SK-N-SH (cell line): ENCODE measurements at regions not wholly inside any gene's neighbourhood (a gene's known extent, or its start where the extent isn't known, plus 50 kb on each side); places are given as distances from the start of the nearest gene placed in this dataset.
A peak's percentile ranks its signal among the peaks of the same experiment; 100 is the strongest.

Experiments
- CTCF ChIA-PET: fragments of 300-600, 350-600 bp; formaldehyde crosslinking; extraction: SDS; loops from one replicate; lab custom pipeline; 2021; lab: Yijun Ruan, JAX
- POLR2A ChIA-PET: fragments of 350-600 bp; sonication (Branson Sonifier 250); formaldehyde crosslinking; extraction: SDS; loops from one replicate; lab custom pipeline; 2020; ENCODE audit warnings: antibody characterized with exemption, inconsistent platforms; lab: Yijun Ruan, JAX
- DNase-seq: peaks from one replicate; pipeline ENCODE4 v3.0.0; 2012
- H2AFZ ChIP-seq: fragments of 200-600 bp; sonication (generic); 2 replicates; pipeline ENCODE4 v1.8.1; 2016; ENCODE audit warnings: antibody characterized with exemption, mild to moderate bottlenecking, low read depth
- H3F3A ChIP-seq: fragments of 200-600 bp; sonication (generic); replicated peaks from 2 replicates; pipeline ENCODE3; 2016; ENCODE audit warnings: antibody characterized with exemption, mild to moderate bottlenecking; ENCODE audit not compliant: insufficient read depth
- H3K27ac ChIP-seq, 2 experiments: fragments of 200-500 bp in 1 of 2; fragments of 200-600 bp in 1 of 2; sonication (Bioruptor generic) in 1 of 2; sonication (generic), shearing (Covaris generic) in 1 of 2; 2 replicates each; pipeline versions ENCODE4 v1.5.1 to v1.6.1; 2014 to 2016; ENCODE audit warnings: low read depth in 2 of 2, inconsistent platforms in 1 of 2, low read length in 1 of 2, mild to moderate bottlenecking in 1 of 2, mixed read lengths in 1 of 2
- H3K27me3 ChIP-seq: fragments of 200-600 bp; sonication (generic), shearing (Covaris generic); 2 replicates; pipeline ENCODE4 v1.6.1; 2016; ENCODE audit warnings: mixed run types; ENCODE audit not compliant: insufficient read depth
- H3K36me3 ChIP-seq, 2 experiments: fragments of 200-500 bp in 1 of 2; fragments of 200-600 bp in 1 of 2; sonication (Bioruptor generic) in 1 of 2; sonication (generic) in 1 of 2; replicated peaks in 1 of 2; 2 replicates each; pipeline versions ENCODE3 to v1.5.1; 2014 to 2016; ENCODE audit warnings: low read length in 1 of 2, mild to moderate bottlenecking in 1 of 2; ENCODE audit not compliant: insufficient read depth in 2 of 2, control insufficient read depth in 1 of 2
- H3K4me1 ChIP-seq, 2 experiments: fragments of 200-500 bp in 1 of 2; fragments of 200-600 bp in 1 of 2; sonication (Bioruptor generic) in 1 of 2; sonication (generic), shearing (Covaris generic) in 1 of 2; 2 replicates each; pipeline versions ENCODE4 v1.5.1 to v1.6.1; 2014 to 2016; ENCODE audit warnings: low read depth in 1 of 2, low read length in 1 of 2, mixed run types in 1 of 2; ENCODE audit not compliant: insufficient read depth in 2 of 2, control insufficient read depth in 1 of 2
- H3K4me2 ChIP-seq: fragments of 200-600 bp; sonication (generic), shearing (Covaris generic); 2 replicates; pipeline ENCODE4 v1.6.1; 2017; ENCODE audit warnings: mixed run types
- H3K4me3 ChIP-seq, 2 experiments: fragments of 200-500 bp in 1 of 2; fragments of 200-600 bp in 1 of 2; sonication (Bioruptor generic) in 1 of 2; sonication (generic), shearing (Covaris generic) in 1 of 2; 2 replicates each; pipeline versions ENCODE4 v1.5.1 to v1.8.1; 2014 to 2016; ENCODE audit warnings: low read depth in 2 of 2, inconsistent platforms in 1 of 2, low read length in 1 of 2, mild to moderate bottlenecking in 1 of 2, mixed read lengths in 1 of 2, moderate library complexity in 1 of 2
- H3K79me2 ChIP-seq: fragments of 200-600 bp; sonication (generic); 2 replicates; pipeline ENCODE4 v1.8.1; 2017; ENCODE audit warnings: mild to moderate bottlenecking; ENCODE audit not compliant: insufficient read depth
- H3K9ac ChIP-seq: fragments of 200-600 bp; sonication (generic); 2 replicates; pipeline ENCODE4 v1.6.1; 2017; ENCODE audit warnings: mixed run types
- H3K9me2 ChIP-seq: fragments of 200-600 bp; sonication (generic); 2 replicates; pipeline ENCODE4 v1.6.1; 2017; ENCODE audit warnings: mixed run types
- H3K9me3 ChIP-seq: fragments of 200-600 bp; sonication (generic); 2 replicates; pipeline ENCODE4 v1.6.1; 2017; ENCODE audit warnings: mixed run types, mild to moderate bottlenecking, moderate library complexity
- H4K20me1 ChIP-seq: fragments of 200-600 bp; sonication (generic); 2 replicates; pipeline ENCODE4 v1.6.1; 2017; ENCODE audit warnings: mild to moderate bottlenecking, mixed run types; ENCODE audit not compliant: insufficient read depth
- CHD2 ChIP-seq: fragments of 150-350 bp; IDR thresholded peaks from 2 replicates; pipeline ENCODE4 v1.6.1; 2018; ENCODE audit warnings: low read length; ENCODE audit not compliant: partially characterized antibody
- ELF1 ChIP-seq: IDR thresholded peaks from 2 replicates; pipeline ENCODE4 v1.4.0; 2012
- FOSL2 ChIP-seq: IDR thresholded peaks from 2 replicates; pipeline ENCODE4 v1.4.0; 2012; ENCODE audit warnings: low read depth, mild to moderate bottlenecking, moderate library complexity, borderline replicate concordance
- FOXJ3 ChIP-seq: sonication (generic); formaldehyde crosslinking; IDR thresholded peaks from 2 replicates; pipeline ENCODE4 v1.5.1; 2020; ENCODE audit warnings: mild to moderate bottlenecking, missing genetic modification reagents
- FOXM1 ChIP-seq: IDR thresholded peaks from 2 replicates; pipeline ENCODE4 v1.4.0; 2012; ENCODE audit warnings: low read depth, mild to moderate bottlenecking
- GATA2 ChIP-seq: sonication (generic); formaldehyde crosslinking; IDR thresholded peaks from 2 replicates; pipeline ENCODE4 v1.5.0; 2020; ENCODE audit warnings: mild to moderate bottlenecking, missing genetic modification reagents
- JUND ChIP-seq: IDR thresholded peaks from 2 replicates; pipeline ENCODE4 v1.4.0; 2012
- MEF2A ChIP-seq: IDR thresholded peaks from 2 replicates; pipeline ENCODE4 v1.4.0; 2012; ENCODE audit warnings: low read depth, borderline replicate concordance
- MXI1 ChIP-seq: IDR thresholded peaks from 2 replicates; pipeline ENCODE4 v1.6.1; 2012; ENCODE audit warnings: mild to moderate bottlenecking, low read depth, low read length, improper control_type of control experiment
- NFIC ChIP-seq: IDR thresholded peaks from 2 replicates; pipeline ENCODE4 v1.4.0; 2012; ENCODE audit warnings: borderline replicate concordance
- POLR2AphosphoS5 ChIP-seq: IDR thresholded peaks from 2 replicates; pipeline ENCODE4 v1.6.1; 2012; ENCODE audit warnings: low read depth, low read length
- RXRA ChIP-seq: IDR thresholded peaks from 2 replicates; pipeline ENCODE4 v1.4.0; 2012; ENCODE audit warnings: low read depth, mild to moderate bottlenecking, borderline replicate concordance
- SIN3A ChIP-seq: IDR thresholded peaks from 2 replicates; pipeline ENCODE4 v1.6.1; 2012; ENCODE audit warnings: low read depth, mild to moderate bottlenecking, low read length, moderate library complexity, borderline replicate concordance
- SMC3 ChIP-seq: IDR thresholded peaks from 2 replicates; pipeline ENCODE4 v1.6.1; 2012; ENCODE audit warnings: low read depth, low read length, improper control_type of control experiment
- TCF12 ChIP-seq: IDR thresholded peaks from 2 replicates; pipeline ENCODE4 v1.4.0; 2012
- TEAD4 ChIP-seq: IDR thresholded peaks from 2 replicates; pipeline ENCODE4 v1.4.0; 2012; ENCODE audit warnings: mild to moderate bottlenecking, borderline replicate concordance; ENCODE audit not compliant: insufficient read depth
- YY1 ChIP-seq: IDR thresholded peaks from 2 replicates; pipeline ENCODE4 v1.4.0; 2012; ENCODE audit warnings: low read depth, mild to moderate bottlenecking
- WGBS: methylation state at CpG from one replicate; pipeline ENCODE4 v1.1.6; 2017; ENCODE audit warnings: low lambda C conversion rate; 5-methylcytosine and 5-hydroxymethylcytosine counted together
- TF ChIP-seq, protein P1 (sequence below): IDR thresholded peaks from 2 replicates; pipeline ENCODE4 v1.4.0; 2012; ENCODE audit warnings: low read depth, borderline replicate concordance
- TF ChIP-seq, protein P2 (sequence below): fragments of 150-350 bp; IDR thresholded peaks from 2 replicates; pipeline ENCODE4 v1.6.1; 2017; ENCODE audit warnings: antibody characterized with exemption, low read length, low read depth, borderline replicate concordance
- TF ChIP-seq, protein P3 (sequence below): IDR thresholded peaks from 2 replicates; pipeline ENCODE4 v1.4.0; 2012; ENCODE audit warnings: low read depth

DNA sequence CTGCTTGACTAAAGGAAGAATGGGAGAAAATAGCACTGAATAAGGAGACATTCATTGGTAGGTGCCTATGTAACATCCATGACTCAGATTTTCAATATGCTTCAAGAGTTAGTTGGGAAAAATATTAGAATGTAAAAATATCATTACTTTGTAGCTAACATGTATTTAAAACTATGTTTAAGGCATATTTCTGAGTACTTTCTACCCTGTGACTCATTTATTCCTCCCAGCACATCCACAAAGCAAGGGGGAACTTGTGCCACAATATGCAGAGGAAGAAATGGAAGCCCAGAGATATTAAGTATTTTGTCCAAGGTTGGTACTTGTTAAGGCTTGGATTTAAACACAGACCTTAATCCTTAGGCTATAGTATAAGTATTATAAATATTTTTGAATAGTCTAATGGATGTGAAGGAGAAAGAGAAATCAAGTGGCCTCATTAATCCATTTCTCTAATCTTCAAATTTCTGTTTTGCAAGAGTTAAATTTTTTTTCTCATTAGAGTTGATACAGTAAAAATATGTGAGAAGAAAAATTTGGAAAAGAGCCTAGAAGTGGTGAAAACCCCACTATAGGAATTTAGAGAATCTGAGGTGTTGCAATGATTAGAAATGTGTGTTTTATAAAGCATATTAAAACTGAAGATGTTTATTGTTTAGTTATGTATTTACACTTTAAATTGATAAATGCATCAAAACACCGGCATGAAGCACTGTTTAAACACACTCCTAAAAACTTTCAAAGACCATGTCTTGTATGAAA, 149.3 kb upstream of the GYPA start:
- H4K20me1 ChIP-seq, result no peaks in the 10 kb centered on the region
- POLR2A ChIA-PET, result no interaction called here
- CTCF ChIA-PET, result no interaction called here
- no peak overlapping the region for H3K4me3 ChIP-seq
- no peak for DNase-seq
- H3K27ac ChIP-seq, result no peak overlapping the region
- no peaks in the 10 kb centered on the region for H3K9me3 ChIP-seq
- no peaks in the 10 kb centered on the region for H3K27me3 ChIP-seq
- no peaks in the 10 kb centered on the region for H3K79me2 ChIP-seq
- H3K4me1 ChIP-seq, result no peaks in the 10 kb centered on the region; a peak in 1 of 4 replicates
- H3K4me2 ChIP-seq, result no peak overlapping the region
- no peaks in the 10 kb centered on the region for H3K9me2 ChIP-seq
- no peak overlapping the region for H2AFZ ChIP-seq
- H3K36me3 ChIP-seq, result no peaks in the 10 kb centered on the region
- TF ChIP-seq GATA2 (CRISPR knock-in tag) (no peak), SIN3A (no peak), FOXM1 (no peak), YY1 (no peak), NFIC (no peak), TEAD4 (no peak), POLR2AphosphoS5 (no peak), FOXJ3 (CRISPR knock-in tag) (no peak), FOSL2 (no peak), RXRA (no peak), CHD2 (no peak)
- TF ChIP-seq, protein P1, sequence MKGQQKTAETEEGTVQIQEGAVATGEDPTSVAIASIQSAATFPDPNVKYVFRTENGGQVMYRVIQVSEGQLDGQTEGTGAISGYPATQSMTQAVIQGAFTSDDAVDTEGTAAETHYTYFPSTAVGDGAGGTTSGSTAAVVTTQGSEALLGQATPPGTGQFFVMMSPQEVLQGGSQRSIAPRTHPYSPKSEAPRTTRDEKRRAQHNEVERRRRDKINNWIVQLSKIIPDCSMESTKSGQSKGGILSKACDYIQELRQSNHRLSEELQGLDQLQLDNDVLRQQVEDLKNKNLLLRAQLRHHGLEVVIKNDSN, result no peak
- TF ChIP-seq, protein P2, sequence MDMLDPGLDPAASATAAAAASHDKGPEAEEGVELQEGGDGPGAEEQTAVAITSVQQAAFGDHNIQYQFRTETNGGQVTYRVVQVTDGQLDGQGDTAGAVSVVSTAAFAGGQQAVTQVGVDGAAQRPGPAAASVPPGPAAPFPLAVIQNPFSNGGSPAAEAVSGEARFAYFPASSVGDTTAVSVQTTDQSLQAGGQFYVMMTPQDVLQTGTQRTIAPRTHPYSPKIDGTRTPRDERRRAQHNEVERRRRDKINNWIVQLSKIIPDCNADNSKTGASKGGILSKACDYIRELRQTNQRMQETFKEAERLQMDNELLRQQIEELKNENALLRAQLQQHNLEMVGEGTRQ, result no peak
- TF ChIP-seq, protein P3, sequence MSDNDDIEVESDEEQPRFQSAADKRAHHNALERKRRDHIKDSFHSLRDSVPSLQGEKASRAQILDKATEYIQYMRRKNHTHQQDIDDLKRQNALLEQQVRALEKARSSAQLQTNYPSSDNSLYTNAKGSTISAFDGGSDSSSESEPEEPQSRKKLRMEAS, result no peak
- 9% methylated on average over 1 of the region's 1 CpG for WGBS
- no peaks in the 10 kb centered on the region for H3F3A ChIP-seq
- no peak overlapping the region for H3K9ac ChIP-seq

GRCh38 chr4:144291164-144291563, 150.6 kb upstream of the GYPA start:
- TF ChIP-seq JUND (no peak), FOSL2 (no peak), FOXM1 (no peak), TCF12 (no peak), MEF2A (no peak), NFIC (no peak), MXI1 (no peak), SMC3 (no peak), CHD2 (no peak), ELF1 (no peak), POLR2AphosphoS5 (no peak)
- TF ChIP-seq, protein P1, result no peak
- 10% methylated on average over 4 of the region's 4 CpGs for WGBS
- CTCF ChIA-PET, result no interaction called here

More at GRCh38 chr4:144291164-144291563, 150.6 kb upstream of the GYPA start:
- H3K79me2 ChIP-seq, result no peaks in the 10 kb centered on the region
- H3K4me3 ChIP-seq, result no peak overlapping the region
- H3K4me1 ChIP-seq, result no peaks in the 10 kb centered on the region; a peak in 2 of 4 replicates
- H2AFZ ChIP-seq, result 0 out of 2 replicates have a peak overlapping the region, but pooled peaks have one; percentile 2
- POLR2A ChIA-PET, result no interaction called here
- no peaks in the 10 kb centered on the region for H4K20me1 ChIP-seq
- no peak overlapping the region for H3K4me2 ChIP-seq
- H3K9me3 ChIP-seq, result no peaks in the 10 kb centered on the region
- no peak overlapping the region for H3K9ac ChIP-seq
- no peaks in the 10 kb centered on the region for H3K9me2 ChIP-seq
- no peak for DNase-seq
- H3F3A ChIP-seq, result peaks cover 8% of the 10 kb centered on the region
- H3K36me3 ChIP-seq, result no peaks in the 10 kb centered on the region
- H3K27me3 ChIP-seq, result no peaks in the 10 kb centered on the region
- H3K27ac ChIP-seq, result no peak overlapping the region
